CD4-positive, alpha-beta T cell treated with Interleukin-2 at 100 ng/mL for 4 hours (primary cell): ENCODE measurements at regions not wholly inside any gene's neighbourhood (a gene's known extent, or its start where the extent isn't known, plus 50 kb on each side); places are given as distances from the start of the nearest gene placed in this dataset.

ENCODE experiments used
- DNase-seq: peaks from one replicate; pipeline ENCODE4 v3.0.0-alpha.2; 2020; ENCODE audit warnings: low spot score

DNA sequence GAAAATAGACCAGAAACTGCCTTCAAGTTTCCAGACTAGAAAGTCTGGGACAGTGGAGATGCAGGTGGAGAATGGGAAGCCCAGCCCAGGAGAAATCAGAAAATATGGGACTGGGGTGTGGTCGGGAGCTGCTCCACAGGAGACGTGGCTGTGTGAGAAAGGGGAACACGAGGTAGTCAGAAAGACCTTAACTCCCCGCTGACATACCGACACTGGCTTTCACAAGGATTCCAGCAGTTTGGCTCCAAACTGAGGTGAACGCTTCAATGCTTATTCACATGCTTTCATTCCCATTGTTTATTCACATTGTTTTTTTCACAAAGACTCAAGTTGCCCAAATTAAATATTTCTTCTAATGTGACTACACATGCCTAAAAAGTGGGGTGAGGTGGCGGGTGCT lies 111.5 kb upstream of the SLCO3A1 start:
- DNase-seq = no peak

DNA sequence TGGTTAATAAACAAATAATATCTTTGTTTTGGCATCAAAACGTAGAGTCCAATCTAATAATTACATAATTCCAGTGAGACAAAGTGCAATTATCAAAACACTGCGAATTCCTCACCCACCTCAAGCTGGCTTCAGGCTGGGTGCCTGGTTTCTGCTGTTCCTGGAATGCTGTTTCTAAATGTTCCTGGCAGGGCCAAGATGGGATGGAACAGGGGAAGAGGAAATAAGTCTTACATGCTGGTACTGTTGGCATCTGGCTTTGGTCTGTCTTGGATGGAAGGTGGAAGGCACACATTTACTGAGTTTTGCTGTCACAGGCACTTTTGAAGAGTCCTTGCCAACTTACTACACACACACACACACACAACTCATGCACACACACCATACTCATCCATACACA lies 101.9 kb upstream of the SLCO3A1 start:
- no peak for DNase-seq

DNA sequence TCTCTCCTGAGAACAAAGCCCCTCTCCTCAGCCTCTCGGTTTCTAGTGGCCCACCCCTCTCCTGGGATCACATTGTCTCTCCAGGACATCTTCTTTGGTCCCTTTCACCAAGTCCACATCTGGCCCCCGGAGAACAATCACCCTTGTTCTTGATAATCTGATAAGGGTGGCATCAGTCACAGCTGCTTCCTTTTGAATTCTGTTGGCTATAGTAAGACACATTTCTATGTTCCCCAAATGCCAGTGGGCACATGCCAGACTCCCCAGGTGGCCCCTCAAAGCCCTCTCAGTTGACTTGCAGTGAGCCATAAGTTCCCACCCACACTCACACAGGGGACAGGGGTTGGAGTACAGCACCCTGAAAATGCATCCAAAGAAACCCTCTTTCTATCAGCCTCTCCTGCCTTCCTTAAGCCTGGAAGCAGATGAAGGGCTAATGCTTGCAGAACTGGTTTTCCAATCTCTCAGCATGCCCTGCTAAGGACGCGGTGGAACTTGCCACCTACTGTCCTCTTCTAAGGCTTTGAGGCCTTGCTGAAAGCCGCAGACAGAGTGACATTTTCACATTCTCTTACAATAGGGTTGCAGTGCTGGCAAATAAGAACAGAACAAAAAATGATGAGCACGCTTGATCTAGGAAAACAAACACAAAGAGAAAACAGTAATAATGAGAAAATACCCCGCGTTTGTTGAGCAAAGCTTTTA lies 101.3 kb upstream of the SLCO3A1 start:
- no peak for DNase-seq

DNA sequence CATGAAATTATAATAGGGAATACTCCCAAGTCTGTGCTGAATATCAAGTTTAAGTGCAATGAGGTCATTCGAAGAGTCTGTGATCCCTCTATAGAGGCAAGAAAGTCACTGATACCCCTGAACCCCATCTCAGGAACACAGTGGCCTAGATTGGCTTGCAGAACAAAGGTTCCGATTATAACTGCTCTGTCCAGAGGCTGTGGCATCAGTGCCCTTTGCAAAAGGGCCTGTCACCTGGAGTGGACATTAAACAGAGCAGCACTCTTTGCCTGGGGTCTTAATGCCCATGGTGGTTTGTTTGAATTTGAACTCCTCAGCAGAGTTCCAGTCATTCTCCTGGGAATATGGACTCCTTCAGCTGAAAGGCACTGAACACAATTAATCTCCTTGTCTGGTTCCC lies 93.9 kb upstream of the SLCO3A1 start:
- no peak for DNase-seq

DNA sequence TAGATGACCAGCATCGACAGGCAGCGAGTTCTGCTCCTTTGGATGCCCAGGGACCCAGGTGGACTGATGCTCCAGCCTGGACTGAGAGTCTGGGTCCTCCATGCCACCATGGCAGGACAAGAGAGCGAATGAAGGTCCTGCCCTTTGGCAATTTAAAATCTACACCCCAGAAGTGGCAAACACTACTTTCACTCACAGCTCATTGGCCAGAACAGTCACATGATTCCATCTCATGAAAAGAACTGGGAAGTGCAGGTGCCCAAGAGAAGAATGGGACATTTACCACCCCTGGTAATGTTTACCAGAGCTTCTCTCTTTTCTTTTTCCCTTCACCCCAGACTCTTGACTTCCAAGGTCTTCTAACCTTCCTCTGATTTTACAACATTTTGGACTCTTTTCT lies 87.8 kb upstream of the SLCO3A1 start:
- DNase-seq = no peak

DNA sequence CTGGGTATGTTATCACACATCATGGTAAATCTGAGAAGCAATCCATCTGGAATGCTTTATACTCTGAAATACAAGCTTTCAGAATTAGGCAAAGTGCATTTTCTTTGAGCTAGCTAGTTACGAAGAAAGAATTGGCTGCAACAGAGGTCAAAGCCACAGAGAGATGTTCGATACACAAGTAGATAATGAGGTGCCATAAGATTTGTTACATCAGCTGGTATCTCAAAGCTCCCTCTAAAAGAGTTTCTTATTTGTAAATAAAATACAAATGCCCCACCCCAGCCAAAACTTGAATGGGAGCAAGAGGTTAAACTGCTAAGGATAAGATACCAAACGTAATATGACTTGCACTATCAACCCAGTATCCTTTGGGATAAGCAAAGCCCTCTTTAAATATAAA lies 84.0 kb upstream of the SLCO3A1 start:
- DNase-seq = no peak

DNA sequence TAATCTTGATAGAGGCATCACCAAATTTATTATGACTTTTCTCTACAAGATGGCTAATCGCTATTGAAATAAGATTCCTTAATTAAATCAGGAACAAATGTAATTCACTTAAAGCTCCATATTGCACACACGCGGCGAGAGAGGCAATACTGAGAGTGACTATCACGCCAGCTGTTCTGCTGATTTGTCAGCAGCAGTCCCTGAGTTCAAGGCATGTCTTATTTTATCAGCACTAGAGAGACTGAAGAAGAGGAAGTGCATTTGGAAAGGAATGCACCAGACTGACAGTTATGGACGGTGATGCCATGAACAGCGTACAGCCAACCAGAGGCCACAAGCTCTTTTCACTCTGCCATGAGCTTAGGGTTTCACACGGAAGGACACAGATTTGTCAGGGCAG lies 83.6 kb upstream of the SLCO3A1 start:
- no peak for DNase-seq

DNA sequence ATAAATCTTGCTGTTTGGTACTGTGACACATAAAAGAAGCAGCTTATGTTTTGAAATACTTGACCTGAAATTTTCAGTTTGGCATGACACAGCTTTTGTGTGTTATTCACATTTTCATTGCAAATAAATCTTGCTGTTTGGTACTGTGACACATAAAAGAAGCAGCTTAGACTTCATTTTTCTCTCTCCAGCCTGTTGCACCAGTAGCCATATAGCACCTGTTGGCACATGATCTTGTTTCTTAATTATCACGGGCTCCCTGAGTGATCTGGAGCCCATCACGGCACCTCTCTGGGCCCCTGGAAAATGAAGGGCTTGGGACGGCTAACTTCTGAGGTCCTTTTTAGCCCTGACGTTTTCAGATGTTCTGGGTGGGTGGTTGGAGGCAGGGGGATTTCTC lies 77.4 kb upstream of the SLCO3A1 start:
- no peak for DNase-seq

DNA sequence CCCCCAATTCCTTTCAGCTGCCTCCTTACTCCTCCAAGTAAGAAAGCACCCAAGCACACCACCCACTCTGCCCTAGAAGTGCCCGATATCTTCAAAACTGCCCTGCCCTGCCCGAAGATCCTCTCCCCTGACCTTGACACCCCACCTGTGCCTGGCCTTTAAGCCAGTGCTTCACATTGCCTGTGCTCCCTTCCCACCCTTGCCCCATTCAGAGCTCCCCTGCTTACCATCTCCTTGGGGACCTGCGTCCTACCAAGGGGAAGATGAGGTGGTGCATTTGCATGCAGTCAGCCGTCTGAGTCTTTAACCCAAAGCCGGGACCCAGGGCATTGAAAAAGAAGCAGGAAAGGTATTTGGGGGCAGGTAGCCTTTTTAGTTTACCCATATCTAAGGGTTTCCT lies 73.5 kb upstream of the SLCO3A1 start:
- no peak for DNase-seq

DNA sequence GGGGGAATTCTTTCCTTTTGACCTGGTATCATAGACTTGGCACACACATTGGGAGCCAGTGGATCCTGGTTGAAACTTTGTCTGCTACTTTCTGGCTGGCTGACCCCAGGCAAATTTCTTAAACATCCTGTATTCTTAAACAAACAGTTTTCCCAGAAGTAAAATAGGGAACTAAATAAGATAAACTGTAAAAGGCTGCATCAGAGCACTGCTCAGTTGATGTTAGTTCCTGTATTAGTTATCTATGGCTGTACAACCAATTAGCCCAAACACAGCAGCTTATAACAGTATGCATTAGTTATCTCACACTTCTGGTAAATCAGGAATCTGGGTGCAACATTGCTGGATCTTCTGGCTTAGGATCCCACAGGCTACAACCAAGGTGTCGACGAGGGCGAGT lies 73.1 kb upstream of the SLCO3A1 start:
- DNase-seq = no peak

DNA sequence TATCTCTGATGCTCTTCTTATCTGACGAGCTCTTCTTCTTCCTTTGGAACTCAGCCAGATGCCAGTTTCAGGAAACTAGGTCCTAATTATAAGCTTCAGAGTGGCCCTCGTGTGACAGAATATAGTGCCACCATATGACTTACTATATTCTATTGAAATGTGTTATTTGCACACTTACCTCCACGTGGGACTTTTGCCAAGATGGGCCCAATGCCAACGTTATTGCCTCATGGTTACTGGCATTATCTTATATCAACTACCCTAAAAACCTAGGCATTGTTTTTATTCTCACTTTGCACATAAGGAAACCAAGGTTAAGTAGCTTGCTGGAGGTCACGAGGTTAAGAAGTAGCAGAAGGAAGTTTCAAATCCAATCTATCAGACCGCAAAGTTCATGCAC lies 71.3 kb upstream of the SLCO3A1 start:
- DNase-seq = no peak

DNA sequence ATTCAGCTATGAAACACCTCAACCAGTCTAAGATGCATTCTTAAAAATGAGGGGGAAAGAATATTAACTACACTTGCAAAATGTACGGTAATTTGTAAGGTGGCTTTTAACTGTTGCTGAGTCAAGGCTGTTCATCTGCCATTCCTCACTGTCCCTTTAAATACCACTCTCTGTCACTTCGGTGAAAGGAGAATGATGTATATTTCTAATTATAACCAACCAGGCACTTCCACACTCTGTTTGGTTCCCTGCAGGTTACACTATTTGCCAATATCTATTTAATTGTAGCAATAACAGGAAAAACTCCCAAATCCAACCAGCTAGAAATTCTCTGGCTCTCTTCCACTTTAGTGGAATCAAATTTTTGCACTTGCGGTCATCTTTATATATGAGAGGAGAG lies 70.5 kb upstream of the SLCO3A1 start:
- DNase-seq = no peak

DNA sequence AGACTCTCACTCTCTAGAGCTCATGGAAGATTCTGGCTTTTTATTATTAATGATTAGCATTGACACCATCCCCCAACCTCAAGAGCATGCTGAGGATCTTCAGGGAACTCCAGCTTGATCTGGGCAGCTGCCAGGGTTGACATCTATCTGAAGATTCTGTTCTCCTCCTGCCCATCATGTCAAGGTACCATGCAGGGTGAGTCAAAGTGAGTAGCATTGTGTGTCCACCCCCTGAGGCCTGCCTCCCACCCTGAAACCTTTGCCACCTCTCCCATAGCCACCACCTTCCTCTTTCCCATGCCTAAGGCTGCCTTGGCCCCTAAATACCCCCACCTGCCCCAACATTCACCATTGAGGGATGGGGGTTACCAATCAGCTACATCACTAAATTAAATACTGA lies 70.1 kb upstream of the SLCO3A1 start:
- no peak for DNase-seq

DNA sequence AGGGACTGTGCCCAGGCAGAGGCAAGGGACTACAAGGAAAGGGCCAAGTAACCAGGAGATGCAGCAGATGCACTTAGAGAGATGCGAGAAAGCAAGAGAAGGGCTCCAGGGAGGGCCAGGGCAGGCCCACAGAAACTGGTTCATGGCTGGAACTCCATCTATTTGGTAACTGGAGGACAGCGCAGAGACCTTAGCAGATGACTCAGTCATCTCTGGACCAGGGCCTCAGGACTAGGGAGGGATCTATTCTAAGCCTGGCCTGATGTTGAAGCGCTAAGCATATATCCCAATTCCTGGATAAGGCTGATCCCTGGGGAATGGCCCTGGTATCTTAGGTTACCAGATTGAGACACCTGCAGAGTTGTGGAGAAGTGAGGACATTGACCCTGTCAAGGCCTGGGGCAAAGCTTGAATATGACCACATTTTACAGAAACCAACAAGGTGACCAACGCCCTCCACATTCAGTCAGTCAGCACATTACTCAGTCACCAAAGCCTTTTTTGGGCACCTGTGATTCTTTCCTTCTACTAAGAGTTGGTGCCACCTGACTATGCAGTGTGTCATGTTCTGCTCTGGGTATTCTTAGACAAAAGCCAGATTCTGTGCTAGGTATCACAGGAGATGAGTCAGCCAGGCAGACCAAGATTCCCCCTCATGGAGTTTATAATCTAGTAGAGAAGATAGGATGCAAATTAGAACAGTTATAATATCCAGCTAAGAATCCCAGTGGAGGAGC lies 68.4 kb upstream of the SLCO3A1 start:
- DNase-seq = no peak

DNA sequence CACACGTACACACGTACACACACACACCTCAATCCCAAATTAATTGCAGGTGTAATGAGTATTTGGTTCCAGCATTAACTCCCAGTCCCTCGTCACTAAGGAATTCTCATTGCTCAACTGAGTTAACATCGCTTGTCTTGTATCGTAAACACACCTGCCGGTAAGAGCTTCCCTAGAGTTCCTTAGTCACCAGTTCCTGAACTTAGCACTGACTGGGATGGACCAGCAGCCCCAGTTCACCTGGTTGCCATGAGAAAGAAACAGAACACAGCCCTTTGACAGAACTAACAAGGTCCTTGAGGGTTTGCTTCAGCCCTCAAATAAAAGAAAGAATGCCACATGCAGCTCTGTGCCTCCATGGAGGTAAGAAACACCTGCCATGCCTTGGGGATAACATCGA lies 66.3 kb upstream of the SLCO3A1 start:
- no peak for DNase-seq

DNA sequence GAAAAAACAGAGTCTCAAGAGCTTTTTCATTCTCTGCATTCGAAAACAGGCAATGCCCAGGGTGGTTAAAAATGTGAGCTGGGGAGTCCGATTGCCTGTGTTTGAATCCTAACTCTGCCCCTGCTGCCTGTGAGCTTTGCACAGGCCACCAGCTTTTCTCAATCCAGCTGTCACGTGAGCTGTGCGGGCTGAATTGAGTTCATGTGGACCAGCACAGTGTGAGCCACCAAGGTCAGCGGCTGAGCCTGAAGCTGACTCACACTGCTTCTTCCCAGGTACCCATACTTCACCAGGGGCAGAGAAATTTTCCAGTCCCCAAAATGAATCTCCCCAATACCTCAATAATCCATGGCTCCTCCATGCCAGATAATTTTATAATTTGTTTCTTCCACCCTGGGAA lies 64.4 kb upstream of the SLCO3A1 start:
- no peak for DNase-seq

DNA sequence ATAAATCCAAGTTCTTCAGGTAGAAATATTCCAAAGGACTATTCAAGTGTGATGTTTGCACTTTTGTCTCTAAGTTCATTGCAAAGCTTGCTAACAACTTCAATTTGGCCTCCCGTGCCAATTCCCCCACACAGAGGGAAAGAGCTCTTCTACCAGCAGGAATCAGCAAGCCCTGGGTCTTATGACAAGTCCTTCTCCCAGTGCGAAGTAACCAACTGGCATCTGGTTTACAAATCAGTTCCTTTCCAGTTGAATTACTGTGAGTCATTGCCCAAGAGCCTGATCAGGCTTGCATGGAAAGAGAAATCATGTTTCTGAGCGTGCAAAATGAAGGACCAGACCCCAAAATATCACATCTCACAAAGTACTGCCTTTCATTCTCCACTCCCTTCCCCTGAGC lies 62.7 kb upstream of the SLCO3A1 start:
- no peak for DNase-seq

DNA sequence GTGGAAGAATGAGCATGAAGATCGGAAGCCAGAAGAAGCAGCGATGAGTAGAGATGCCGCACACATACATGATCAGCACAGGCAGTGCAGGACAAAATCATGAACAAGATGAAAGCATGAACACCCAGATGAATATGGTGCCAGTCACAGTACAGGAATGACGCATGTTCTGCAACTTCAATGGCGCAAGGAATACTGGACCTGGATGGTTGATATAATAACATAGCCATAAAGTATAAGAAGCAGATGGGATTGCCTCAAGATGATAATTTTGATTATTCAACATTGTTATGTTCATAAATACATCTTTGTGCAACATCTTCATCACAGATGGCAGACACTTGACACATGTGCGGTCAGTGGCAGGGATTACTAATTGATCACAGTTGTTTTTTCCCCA lies 59.7 kb upstream of the SLCO3A1 start:
- no peak for DNase-seq

DNA sequence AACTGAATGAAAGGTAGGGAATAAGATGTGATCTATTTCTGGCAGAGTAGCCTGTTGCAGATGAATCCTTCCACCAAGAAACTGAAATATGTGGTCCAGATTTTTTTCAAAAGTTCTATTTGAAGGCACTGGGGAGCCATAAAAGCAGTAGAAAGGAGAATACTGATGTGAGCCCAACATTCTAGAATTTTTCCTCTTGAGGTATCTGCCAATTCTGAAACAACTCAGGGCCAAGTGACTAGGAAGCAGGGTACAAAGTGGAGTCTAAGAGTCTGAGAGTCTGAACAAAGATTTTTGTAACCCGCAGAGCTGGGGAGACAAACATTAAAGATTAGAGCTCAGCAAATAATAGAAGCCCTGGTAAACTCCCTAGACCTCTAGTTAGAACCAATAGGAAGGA lies 58.3 kb upstream of the SLCO3A1 start:
- no peak for DNase-seq

DNA sequence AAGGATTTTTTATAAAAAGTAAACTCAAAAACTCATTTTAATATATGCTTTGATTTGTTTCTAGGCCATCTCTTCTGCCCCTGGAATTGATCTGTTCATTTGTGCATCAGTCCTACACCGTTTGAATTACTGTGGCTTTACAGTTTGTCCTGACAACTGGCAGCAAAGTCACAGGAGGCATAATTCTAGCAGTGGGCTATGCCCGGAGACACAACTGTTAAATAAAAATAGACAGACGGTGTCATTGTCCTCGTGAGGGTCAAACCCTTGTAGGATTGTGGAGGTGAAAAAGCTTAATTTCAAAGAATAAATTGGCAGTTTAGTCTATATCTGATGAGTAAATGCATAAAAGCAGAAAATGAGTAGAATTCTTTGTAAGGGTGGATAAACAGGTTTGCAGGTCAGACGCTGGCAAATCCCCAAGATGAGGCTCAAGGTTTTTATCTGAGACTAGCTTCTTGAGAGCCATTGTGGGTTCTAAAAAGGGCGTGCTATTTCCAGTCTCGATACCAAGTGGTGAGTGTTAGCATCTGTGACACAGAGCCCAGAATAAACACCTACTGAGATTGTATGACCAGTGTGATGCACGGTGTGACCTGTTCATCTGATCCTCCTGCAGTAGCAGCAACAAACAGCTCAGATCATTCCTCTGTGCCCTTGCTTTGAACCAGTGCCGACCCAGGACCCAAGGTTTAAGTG lies 51.5 kb upstream of the SLCO3A1 start:
- DNase-seq = no peak

DNA sequence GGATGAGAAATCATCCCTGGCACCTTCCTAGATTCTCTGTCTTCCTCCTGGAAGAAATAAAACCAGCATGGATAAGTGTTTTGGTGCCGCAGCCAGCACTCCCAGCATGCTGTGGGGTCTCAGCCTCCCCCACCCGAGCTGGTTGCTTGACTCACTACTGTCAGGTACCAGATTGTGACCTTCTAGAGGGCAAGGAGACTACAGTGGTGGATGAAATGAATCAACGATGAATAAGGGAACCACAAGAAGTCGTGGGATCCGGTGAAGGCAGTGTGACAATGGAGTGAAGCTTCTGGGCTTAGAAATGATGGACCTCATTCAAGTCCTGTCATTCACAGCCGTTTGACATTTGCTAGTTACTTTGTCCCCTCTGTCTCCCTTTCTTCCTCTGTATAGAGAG lies 50.2 kb upstream of the SLCO3A1 start:
- DNase-seq = no peak
